ENCODE measurements at regions not wholly inside any gene's neighbourhood (a gene's known extent, or its start where the extent isn't known, plus 50 kb on each side); places are given as distances from the start of the nearest gene placed in this dataset.
"Not testable (repeated sequence)": the region's sequence is repeated elsewhere in the genome, so short reads cannot be mapped to it uniquely, and the experiment has no call there.

- DNase-seq = no peak
Observed at GRCh38 chr1:4461726-4462290, 192.6 kb upstream of the AJAP1 start.

GRCh38 chr1:4462831-4463484 is 191.5 kb upstream of the AJAP1 start:
- DNase-seq = no peak

- DNase-seq = no peak
Observed at GRCh38 chr1:4463631-4464030, 190.8 kb upstream of the AJAP1 start.

- no peak for DNase-seq
Observed at GRCh38 chr1:4464478-4464877, 189.9 kb upstream of the AJAP1 start.

GRCh38 chr1:4467241-4467640 is 187.2 kb upstream of the AJAP1 start:
- DNase-seq = no peak

- no peak for DNase-seq
Observed at GRCh38 chr1:4468386-4468785, 186.0 kb upstream of the AJAP1 start.

- DNase-seq = no peak
Observed at GRCh38 chr1:4468804-4469514, 185.4 kb upstream of the AJAP1 start.

GRCh38 chr1:4476394-4476793 is 178.0 kb upstream of the AJAP1 start:
- no peak for DNase-seq

GRCh38 chr1:4481451-4481850 is 173.0 kb upstream of the AJAP1 start:
- no peak for DNase-seq

GRCh38 chr1:4482526-4482925 is 171.9 kb upstream of the AJAP1 start:
- DNase-seq = no peak

GRCh38 chr1:4483021-4483625 is 171.3 kb upstream of the AJAP1 start:
- no peak for DNase-seq

GRCh38 chr1:4485398-4485797 is 169.0 kb upstream of the AJAP1 start:
- DNase-seq = no peak

GRCh38 chr1:4485878-4486277 is 168.5 kb upstream of the AJAP1 start:
- no peak for DNase-seq

GRCh38 chr1:4486408-4487120 is 167.8 kb upstream of the AJAP1 start:
- no peak for DNase-seq

GRCh38 chr1:4488018-4488417 is 166.4 kb upstream of the AJAP1 start:
- no peak for DNase-seq

GRCh38 chr1:4489486-4489885 is 164.9 kb upstream of the AJAP1 start:
- DNase-seq = no peak

GRCh38 chr1:4489992-4490391 is 164.4 kb upstream of the AJAP1 start:
- not testable (repeated sequence) for DNase-seq

GRCh38 chr1:4494027-4494426 is 160.4 kb upstream of the AJAP1 start:
- DNase-seq = no peak

GRCh38 chr1:4494558-4494957 is 159.9 kb upstream of the AJAP1 start:
- DNase-seq = no peak

- no peak for DNase-seq
Observed at GRCh38 chr1:4495809-4496208, 158.6 kb upstream of the AJAP1 start.

GRCh38 chr1:4500441-4500840 is 154.0 kb upstream of the AJAP1 start:
- DNase-seq = no peak

- no peak for DNase-seq
Observed at GRCh38 chr1:4506591-4506990, 147.8 kb upstream of the AJAP1 start.

- DNase-seq = no peak
Observed at GRCh38 chr1:4509206-4509605, 145.2 kb upstream of the AJAP1 start.

Measured in activated CD4-positive, alpha-beta T cell treated with anti-CD3 and anti-CD28 coated beads, Interleukin-2, amount 50 U/mL, for 48 hours (primary cell).